NCI-H1048 (cell line): ENCODE measurements at regions not wholly inside any gene's neighbourhood (a gene's known extent, or its start where the extent isn't known, plus 50 kb on each side); places are given as distances from the start of the nearest gene placed in this dataset.
"Not testable (repeated sequence)": the region's sequence is repeated elsewhere in the genome, so short reads cannot be mapped to it uniquely, and the experiment has no call there.

Source experiments
- DNase-seq: peaks from one replicate; lab custom pipeline; 2025; lab: John Stamatoyannopoulos, UW

- DNase-seq: no peak
Observed at GRCh38 chr4:104549736-104550135, 55.0 kb upstream of the CXXC4 start.

DNA sequence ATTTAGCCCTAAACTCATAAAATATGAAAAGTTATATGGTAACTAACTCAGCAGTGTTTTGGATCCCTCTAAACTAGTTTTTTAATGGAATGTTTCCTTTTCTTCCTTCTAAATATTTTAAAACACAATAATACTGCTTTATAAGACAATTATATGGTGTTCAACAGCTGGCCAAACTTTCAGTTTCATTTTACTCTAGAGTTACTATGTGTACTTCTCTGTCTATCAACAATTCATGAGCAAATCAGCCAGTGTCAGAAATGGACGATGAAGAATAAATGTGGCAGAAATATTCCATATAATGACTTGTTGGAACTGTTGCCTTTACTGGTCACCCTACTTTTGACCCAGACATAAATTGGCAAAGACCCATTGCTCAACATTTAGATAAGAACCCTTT is 64.8 kb upstream of the CXXC4 start:
- DNase-seq: no peak

- no peak for DNase-seq
Observed at GRCh38 chr4:104571341-104571740, 76.6 kb upstream of the CXXC4 start.

DNA sequence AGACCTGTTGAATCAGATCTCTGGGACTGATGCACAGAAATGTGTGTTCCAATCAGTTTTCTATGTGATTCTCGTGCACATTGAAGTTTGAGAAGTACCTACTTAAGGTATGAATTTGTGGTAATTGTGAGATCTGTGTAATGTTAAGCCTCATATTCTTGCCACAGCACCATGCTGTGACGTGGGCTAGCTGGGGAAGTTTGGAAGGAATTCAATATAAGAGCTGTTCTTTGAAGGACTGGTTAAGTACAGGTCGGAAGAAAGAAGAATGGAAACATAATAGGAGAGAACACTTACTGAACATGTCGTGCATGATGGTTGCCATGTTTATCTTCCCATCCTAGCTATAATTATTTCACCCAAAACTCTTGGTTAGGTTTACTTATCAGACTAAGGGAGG is 79.7 kb upstream of the CXXC4 start:
- no peak for DNase-seq

- DNase-seq: no peak
Observed at GRCh38 chr4:104575278-104575677, 80.6 kb upstream of the CXXC4 start.

DNA sequence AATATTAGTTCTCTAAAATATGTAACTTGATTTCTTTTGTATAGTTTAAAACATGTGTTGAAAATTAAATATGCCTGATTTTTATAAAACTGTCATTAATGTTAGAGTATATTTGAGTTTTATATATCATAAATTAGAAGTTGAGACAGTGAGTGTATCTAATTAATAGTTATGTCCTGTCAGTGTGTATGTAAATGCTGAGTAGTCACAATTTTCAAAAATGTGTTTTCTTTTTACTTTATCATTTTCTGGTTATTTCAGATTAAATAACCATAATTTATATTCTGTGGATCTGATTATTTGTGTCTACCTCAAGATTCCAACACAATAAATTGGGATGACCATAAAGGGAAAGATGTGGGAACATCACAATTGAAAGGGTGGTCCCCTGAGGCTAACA is 82.7 kb upstream of the CXXC4 start:
- no peak for DNase-seq

GRCh38 chr4:104581476-104581875 is 86.8 kb upstream of the CXXC4 start:
- DNase-seq: not testable (repeated sequence)

GRCh38 chr4:104582056-104582455 is 87.4 kb upstream of the CXXC4 start:
- not testable (repeated sequence) for DNase-seq

DNA sequence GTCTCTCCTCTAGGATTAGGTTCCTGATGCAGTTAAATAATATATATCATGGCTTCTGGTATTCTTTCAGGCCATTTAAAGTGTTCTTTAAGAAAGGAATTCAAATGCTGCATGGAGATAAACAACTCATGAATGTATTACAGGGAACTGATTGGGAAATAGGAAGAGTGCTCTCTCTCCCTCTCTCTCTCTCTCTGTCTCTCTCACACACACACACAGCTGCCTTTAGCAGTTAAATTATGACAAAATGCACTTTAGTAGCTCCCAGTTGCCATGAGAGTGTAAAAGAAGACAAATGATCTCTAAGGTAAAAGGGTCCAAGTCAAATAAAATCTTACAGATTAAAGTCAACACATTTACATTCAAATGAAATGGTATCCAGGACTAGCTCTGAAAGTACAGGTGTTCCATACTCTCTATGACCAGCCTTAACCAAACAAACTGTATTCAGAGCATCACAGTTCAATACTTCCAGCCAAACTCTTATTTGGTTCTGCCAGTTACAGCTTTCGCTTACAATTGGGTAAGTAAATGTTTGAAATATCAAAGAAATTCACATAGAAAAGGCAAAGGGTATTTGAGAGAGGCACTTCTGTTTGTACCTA is 94.7 kb upstream of the CXXC4 start:
- no peak for DNase-seq

DNA sequence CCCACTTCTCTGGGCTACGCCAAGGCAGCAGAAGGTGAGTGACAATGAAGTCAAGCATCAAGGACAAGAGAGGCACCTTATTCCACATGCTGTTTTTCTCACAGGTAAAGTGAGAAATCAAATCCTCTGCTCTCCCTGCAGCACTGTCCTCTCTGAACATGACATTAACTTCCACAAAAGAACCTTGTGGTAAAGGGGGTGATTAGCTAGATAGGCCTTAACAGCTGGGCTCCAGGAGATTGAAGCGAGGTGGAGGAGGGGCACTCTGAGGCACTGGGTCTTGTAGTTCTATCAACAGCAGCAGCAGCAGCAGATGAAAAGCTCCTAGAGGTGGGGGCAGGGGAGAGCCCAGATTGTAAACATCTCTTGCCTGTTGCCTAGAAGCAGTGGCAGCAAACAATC is 96.8 kb upstream of the CXXC4 start:
- no peak for DNase-seq

DNA sequence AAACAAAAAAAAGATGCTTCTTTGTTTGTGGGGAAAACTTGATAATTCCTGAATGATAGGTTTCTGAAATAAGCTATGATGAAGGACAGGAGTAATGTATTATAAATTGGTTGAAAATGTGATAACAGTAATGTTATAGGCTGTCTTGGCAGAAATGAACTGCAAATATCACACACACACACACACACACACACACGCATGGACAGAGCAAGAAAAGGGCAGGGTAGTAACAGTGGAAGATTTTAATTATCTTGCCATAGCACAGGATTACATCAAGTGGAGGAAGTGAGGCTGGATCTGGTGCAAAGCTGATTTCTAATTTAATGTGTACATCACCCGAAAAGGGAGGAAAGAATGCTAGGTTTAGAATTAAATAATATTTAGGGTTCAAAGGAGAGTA is 97.5 kb upstream of the CXXC4 start:
- DNase-seq: no peak

DNA sequence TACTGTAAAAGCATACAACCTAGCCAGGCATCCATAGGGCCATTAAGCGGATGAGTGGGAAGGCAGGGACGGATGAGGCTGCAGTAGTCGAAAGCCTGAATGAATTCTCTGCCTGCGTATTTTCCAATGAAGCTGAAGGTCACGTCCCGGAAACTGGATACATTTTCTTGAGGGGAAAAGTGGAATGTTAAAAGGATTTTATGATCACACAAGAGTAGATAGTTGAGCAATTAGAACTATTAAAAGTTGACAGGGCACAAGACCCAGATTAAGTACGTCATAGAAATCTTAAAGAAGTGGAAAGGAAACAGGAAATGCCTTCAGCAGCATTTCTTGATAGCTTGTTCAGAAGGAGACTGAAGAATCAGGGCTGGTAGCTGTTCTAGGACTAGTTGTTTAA is 98.3 kb upstream of the CXXC4 start:
- DNase-seq: no peak

- no peak for DNase-seq
Observed at GRCh38 chr4:104596189-104596588, 101.5 kb upstream of the CXXC4 start.

DNA sequence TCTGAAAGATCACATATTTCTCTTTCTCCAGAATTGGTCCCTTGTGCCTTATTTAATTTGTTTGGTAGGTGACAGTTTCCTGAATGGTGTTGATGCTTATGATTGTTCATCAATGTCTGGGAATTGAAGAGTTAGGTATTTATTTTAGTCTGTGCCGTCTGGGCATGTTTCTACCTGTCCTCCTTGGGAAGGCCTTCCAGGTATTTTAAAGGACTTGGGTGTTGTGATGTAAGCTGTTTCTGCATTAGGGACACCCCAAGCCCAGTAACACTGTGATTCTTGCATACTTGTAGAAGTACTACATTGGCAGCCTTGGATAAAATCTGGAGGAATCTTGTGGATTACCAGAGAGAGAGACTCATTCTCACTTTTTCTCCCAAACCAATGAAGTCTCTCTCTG is 120.8 kb upstream of the CXXC4 start:
- DNase-seq: no peak

- DNase-seq: no peak
Observed at GRCh38 chr4:104615926-104616325, 121.2 kb upstream of the CXXC4 start.

DNA sequence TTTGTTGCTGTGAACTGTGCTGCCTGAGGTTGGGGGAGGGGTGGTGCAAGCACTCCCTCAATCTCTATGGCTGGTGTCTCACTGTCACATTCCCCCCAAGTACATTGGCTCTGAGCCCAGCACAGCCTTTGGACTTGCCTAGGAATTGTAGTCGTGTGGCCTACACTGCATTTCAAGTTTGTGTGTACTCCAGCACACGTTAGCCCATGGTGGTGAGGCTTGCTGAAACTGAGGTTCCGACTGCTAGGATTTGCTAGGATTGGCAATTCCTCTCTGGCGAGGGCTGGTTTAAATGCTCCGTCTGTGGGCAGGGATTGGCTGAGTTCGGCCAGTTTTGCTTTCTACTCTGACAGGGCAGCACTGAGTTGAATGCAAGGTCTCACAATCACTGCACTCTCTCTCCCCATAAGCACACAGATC is 121.7 kb upstream of the CXXC4 start:
- no peak for DNase-seq

DNA sequence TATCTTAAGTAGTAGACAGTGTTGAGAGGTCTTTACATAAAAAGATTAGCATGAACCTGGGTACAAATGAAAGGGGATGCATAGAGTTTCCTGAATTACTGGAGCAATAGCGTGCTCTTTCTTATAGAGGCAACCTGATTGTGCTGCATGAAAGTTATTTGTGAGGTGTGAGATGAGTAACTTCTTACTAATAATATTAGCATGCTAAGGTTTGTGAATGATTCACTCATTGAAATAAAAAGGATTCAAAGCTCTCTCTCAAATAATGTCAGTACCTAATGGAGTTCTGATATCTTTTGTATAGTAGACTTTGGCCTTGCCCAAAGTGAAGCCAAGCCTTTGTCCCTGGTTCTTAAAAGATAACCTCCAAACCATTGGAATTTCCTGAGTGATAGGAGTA is 131.0 kb upstream of the CXXC4 start:
- no peak for DNase-seq

DNA sequence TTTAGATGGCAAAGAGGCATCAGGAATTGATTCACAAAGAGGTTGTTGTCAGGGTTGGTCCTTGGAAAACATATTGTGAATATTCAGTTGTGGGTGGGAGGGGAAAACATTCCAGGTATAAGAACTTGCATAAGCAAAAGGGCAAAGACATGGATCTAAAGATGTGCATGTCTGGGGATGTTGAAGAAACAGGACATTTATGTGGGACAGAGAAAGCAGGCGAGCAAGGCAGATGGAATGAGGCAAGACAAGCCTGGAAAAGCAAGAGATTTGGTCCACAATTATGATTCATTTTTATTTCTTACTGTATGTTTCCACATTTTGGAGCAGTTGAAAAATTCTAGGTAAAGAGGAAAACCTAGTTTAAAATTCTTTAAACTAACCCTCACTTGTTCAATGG is 134.9 kb upstream of the CXXC4 start:
- DNase-seq: no peak

DNA sequence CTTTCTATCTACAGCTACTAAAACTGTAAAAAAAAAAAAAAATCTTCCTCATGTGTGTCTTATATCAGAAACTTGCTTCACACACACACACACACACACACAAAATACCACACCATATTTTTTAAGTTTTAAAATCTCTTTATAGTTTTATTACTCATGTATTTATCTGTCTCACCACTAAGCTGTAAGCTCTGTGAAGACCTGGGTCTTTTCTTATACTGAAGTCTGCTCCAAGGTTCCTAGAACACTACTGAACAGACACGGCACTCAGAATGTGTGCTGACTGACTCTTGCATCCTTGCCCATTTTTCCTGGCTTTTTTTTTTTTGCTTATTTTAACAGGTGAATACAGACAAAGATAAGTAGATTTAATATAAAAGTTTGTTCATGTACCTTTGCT is 135.6 kb upstream of the CXXC4 start:
- DNase-seq: no peak

DNA sequence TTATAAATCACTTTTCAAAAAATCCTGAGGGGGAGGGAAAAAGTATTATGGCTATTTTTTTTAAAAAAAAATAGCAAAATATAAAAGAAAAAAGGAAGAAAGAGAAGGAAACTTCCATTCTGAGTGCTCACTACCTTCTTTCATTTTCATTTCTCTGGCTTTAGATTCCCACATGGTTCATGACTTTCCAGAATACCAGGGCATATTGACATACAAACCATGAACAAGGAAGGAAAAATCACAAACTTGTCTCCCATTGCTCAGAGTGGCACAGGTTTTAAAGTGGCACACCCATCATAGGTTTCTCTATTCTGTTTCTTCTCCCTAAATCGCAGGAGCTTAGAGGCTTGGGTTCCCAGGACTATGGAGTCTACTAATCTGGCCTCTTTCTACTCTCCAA is 136.3 kb upstream of the CXXC4 start:
- DNase-seq: no peak

- no peak for DNase-seq
Observed at GRCh38 chr4:104641418-104641817, 146.7 kb upstream of the CXXC4 start.

- no peak for DNase-seq
Observed at GRCh38 chr4:104642521-104642920, 147.8 kb upstream of the CXXC4 start.

GRCh38 chr4:104643805-104644204 is 149.1 kb upstream of the CXXC4 start:
- no peak for DNase-seq

DNA sequence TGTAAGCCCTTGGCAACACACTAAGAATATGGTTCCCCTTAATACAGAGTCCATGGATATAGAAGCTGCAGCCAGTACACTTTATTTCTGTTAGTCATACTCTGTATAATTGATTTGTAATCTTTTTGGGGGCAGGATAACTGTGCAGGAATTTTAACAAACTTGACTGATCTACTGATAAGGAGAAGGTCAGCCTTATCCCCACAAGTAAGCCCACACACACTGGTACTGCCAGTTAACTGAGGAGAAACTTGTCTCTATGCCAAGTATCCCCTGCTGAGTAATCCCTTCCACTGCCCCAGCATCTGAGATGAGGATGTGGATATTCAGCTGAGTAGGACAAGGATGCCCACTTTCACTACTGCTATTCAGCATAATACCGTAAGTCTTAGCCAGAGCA is 154.9 kb upstream of the CXXC4 start:
- no peak for DNase-seq

DNA sequence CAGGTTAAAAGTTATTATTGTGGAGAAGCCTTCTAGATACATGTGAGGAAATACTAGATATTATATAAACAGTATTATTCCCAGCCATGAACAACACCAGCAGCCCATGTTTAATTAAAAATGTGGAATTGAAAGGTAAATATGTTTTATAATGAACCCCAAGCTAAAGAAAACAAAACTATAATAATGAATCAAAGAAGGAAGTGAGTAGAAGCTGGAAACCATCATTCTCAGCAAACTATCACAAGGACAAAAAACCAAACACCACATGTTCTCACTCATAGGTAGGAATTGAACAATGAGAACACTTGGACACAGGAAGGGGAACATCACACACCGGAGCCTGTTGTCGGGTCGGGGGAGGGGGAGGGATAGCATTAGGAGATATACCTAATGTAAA is 167.6 kb upstream of the CXXC4 start:
- DNase-seq: not testable (repeated sequence)
